Left forelimb (tissue), 1 donor: ENCODE measurements at regions not wholly inside any gene's neighbourhood (a gene's known extent, or its start where the extent isn't known, plus 50 kb on each side); places are given as distances from the start of the nearest gene placed in this dataset.
"Not testable (repeated sequence)": the region's sequence is repeated elsewhere in the genome, so short reads cannot be mapped to it uniquely, and the experiment has no call there.

ENCODE experiments used
- DNase-seq: peaks from one replicate; pipeline ENCODE4 v3.0.0-alpha.2; 2018; ENCODE audit warnings: low spot score

DNA sequence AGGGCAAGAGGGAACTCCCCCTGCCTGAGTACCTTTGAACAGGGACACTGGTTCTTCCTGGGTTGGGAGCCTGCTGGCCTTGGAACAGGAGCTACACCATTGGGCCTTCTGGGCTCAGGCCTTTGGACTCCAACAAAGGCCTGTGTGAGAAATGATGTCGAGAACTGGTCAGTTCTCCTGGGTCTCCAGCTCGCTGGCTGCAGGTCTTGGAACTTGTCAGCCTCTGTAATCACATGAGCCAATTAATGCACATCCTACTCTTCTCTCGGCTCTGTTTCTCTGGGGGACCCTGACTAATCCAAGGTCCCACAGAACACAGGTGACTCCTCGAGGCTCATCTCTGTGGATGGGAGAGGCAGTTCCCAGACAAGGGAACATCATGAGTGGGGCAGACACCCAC is 104.7 kb upstream of the PLGLB2 start:
- DNase-seq: not testable (repeated sequence)

GRCh38 chr2:87647737-87648498 is 100.0 kb upstream of the PLGLB2 start:
- not testable (repeated sequence) for DNase-seq

DNA sequence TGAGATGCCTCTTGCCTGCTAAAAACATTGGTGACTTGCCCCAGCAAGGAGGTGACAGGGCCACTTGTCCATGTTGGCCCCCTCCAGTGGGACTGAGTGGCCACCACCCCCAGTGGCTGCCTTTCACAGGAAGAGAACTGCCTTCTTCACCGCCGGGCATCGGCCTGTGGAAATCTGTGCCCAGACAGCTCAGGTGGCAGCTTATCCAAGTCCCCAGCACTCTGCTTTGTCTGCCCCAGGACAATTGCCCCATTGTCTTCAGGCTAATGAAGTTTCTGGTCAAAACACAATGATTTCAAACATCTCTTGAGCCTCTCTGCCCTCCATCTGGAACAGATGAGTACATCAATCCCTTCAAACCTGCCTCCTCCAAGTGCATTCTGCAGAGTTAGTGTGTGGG is 99.1 kb upstream of the PLGLB2 start:
- DNase-seq: not testable (repeated sequence)

- not testable (repeated sequence) for DNase-seq
Observed at GRCh38 chr2:87649871-87650270, 98.0 kb upstream of the PLGLB2 start.

- not testable (repeated sequence) for DNase-seq
Observed at GRCh38 chr2:87650837-87651236, 97.0 kb upstream of the PLGLB2 start.

GRCh38 chr2:87651589-87651988 is 96.3 kb upstream of the PLGLB2 start:
- not testable (repeated sequence) for DNase-seq

DNA sequence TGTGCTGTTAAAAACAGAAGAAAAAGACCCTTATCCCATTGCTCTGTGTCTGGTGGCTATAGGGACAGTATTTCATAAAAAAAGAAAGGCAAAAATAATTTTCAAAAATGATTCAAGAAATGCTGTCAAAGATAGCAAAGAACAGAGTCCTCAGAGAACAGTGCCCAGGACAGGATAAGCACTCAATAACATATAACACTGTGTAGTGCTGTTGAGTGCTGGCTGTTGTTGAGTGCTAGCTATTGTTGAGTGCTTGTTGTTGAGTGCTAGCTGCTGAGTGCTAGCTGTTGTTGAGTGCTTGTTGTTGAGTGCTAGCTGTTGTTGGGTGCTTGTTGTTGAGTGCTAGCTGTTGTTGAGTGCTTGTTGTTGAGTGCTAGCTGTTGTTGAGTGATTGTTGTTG is 94.5 kb upstream of the PLGLB2 start:
- DNase-seq: not testable (repeated sequence)

- not testable (repeated sequence) for DNase-seq
Observed at GRCh38 chr2:87654136-87654814, 93.6 kb upstream of the PLGLB2 start.

GRCh38 chr2:87657915-87658314 is 90.0 kb upstream of the PLGLB2 start:
- not testable (repeated sequence) for DNase-seq

DNA sequence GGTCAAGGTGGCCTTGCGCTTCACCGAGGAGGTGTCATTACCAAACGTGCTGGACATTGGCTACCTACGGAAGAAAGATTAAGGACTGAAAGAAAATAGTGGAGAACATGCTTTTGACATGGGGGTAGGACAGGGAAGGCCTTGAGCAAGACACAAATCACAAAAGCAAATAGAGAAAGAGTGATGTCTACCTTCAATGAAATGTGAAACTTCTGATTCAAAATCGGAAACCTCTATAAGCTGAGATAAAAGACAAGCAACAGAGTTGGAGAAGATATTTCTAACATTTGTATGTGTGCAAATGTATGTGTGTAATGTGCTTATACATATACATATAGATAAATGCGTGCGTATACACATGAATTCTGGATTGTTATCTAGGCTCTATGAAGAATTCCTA is 89.5 kb upstream of the PLGLB2 start:
- not testable (repeated sequence) for DNase-seq

GRCh38 chr2:87658976-87659375 is 88.9 kb upstream of the PLGLB2 start:
- not testable (repeated sequence) for DNase-seq

GRCh38 chr2:87660164-87660563 is 87.7 kb upstream of the PLGLB2 start:
- not testable (repeated sequence) for DNase-seq

DNA sequence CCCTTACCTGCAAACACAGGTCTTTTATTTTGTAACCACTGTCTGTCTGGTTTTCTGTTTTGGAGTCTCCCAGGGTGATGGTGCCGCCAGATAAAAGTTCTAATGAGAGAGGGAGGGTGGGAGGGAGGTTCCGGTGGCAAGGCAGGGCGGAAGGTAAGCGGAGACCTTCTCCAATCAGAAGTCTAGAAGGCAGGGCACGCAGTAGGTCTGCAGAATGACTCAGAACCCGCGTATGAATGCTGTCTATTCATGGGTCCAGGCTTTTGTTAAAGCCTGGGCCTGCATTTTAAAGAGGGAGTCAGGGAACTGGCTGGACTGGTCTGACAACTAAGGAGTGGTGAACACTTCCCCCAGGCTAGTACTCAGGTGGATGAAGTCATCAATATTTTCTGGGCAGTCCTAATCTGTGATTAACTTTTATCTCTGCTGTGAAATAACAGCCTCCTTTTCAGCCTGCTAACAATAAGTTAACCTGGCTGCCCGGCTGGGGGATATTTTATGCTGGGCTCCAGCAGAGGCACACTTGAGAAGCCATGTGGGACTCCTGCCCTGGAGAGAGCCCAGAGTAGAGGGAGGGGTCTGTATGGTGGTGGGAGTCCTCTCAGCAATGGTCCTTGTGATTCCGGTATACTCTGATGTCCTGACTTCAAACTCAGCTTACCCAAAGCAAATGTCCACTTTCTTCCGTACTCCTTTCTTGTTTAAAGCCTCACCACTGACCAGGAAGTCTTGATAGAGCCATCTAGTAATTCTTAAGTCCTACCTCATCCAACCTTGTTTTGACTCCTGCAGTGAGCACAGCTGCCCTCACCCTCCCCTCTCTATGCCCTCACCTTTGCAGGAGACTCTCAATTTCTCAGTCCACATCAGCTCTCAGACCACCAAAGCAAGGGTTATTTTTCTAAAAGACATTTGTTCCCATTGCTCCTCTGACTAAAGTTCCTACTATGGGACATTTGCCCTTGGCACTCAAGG is 85.3 kb upstream of the PLGLB2 start:
- DNase-seq: not testable (repeated sequence)

DNA sequence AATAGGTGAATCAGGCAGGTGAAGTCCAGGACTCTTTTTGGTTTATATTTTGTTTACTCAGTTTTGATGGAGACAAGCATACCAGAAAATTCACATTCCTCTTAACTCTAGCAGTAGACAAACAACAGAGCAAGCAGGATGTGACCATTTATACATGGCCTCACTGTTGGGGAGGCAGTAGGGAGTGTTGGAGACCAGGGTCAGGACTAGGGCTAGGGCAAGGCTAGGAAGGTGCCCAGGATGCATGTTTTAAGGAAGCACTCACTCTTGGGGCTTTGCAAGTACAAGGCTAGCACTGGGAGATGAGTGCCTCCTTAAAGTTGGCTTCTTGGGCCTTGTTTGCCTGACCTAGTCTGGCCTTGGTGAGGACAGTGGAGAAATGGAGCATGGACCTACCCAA is 84.5 kb upstream of the PLGLB2 start:
- not testable (repeated sequence) for DNase-seq

DNA sequence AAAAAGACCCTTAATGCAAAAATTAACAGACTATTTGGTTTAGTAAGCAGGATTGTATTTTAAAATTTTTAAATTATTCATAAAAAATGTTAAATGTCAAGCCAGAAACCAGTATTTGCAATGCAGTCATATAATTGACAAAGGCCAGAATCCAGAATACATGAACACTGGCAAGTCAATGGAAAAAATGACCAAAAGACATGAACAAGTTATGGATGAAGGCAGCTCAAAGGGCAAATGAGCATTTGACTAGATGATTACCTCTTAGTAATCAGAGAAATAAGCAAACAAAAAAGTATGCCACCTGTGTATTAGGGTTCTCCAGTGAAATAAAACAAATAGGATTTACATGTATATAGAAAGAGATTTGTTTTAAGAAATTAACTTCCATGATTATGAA is 80.9 kb upstream of the PLGLB2 start:
- not testable (repeated sequence) for DNase-seq

- DNase-seq: not testable (repeated sequence)
Observed at GRCh38 chr2:87668361-87668760, 79.5 kb upstream of the PLGLB2 start.

- DNase-seq: not testable (repeated sequence)
Observed at GRCh38 chr2:87669633-87670231, 78.2 kb upstream of the PLGLB2 start.

- DNase-seq: not testable (repeated sequence)
Observed at GRCh38 chr2:87672404-87672803, 75.5 kb upstream of the PLGLB2 start.

GRCh38 chr2:87674729-87675128 is 73.2 kb upstream of the PLGLB2 start:
- not testable (repeated sequence) for DNase-seq

DNA sequence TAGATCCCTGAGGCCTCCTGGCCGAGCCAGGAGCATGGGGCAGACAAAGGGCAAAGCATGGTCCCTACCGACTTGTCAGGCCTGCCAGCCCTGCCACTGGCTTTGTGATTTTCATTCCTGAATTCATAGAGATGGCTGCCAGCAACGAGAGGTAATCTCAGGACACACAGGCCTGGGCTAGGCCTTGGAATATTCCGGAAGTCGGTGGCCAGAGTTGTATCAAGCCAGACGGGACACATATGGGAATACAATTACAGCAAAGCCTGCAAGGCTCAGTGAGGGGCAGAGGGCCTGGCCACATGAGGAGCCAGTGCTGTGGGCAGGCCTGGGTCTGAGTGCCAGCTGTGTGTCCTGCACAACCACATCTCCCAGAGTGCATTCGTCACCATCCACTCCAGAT is 72.4 kb upstream of the PLGLB2 start:
- not testable (repeated sequence) for DNase-seq

DNA sequence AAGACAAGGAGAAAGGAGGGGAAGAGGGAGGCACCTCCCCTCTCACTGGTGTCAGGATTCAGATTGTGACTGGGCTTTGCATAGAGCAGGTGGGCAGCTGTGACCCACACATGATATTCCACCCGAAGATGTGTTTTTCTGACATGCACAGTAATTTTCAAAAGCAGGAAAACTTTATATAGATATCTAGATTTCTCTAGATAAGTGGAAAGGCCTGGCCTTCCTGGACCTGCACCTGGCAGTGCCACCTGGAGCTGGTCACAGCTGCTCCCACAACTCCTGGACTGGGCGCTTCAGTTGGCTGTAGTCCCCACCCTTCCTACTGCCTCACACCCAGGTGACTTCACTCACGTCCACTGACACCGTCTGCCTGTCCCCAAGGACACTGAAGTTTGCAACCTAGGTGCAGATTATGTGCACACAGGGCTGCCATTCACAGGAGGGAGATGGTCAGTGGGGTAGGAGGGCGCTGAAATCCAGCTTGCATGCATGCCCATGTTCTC is 70.4 kb upstream of the PLGLB2 start:
- not testable (repeated sequence) for DNase-seq
